Neural progenitor cell (in vitro differentiated cells): ENCODE measurements at regions not wholly inside any gene's neighbourhood (a gene's known extent, or its start where the extent isn't known, plus 50 kb on each side); places are given as distances from the start of the nearest gene placed in this dataset.
A peak's percentile ranks its signal among the peaks of the same experiment; 100 is the strongest.

ENCODE experiments used
- DNase-seq: peaks from one replicate; pipeline ENCODE4 v3.0.0-alpha.2; 2016; ENCODE audit warnings: low spot score
- H2AFZ ChIP-seq: fragments of 200-600 bp; sonication (generic); replicated peaks from 2 replicates; pipeline ENCODE4 v1.6.1; 2016; ENCODE audit warnings: antibody characterized with exemption
- H3F3A ChIP-seq: fragments of 200-600 bp; sonication (generic); 2 replicates; pipeline ENCODE4 v1.6.1; 2016; ENCODE audit warnings: antibody characterized with exemption, low read depth
- H3K27ac ChIP-seq: fragments of 200-600 bp; sonication (generic); 2 replicates; pipeline ENCODE4 v1.5.1; 2016; ENCODE audit warnings: mild to moderate bottlenecking
- H3K27me3 ChIP-seq: fragments of 200-600 bp; sonication (generic); 2 replicates; pipeline ENCODE4 v1.6.1; 2016; ENCODE audit warnings: mild to moderate bottlenecking, moderate library complexity
- H3K36me3 ChIP-seq: fragments of 200-600 bp; sonication (generic); 2 replicates; pipeline ENCODE4 v1.5.1; 2016
- H3K4me1 ChIP-seq: fragments of 200-600 bp; sonication (generic); 2 replicates; pipeline ENCODE4 v1.6.1; 2016; ENCODE audit warnings: mixed run types
- H3K4me2 ChIP-seq: fragments of 200-600 bp; sonication (generic); 2 replicates; pipeline ENCODE4 v1.6.1; 2016
- H3K4me3 ChIP-seq: fragments of 200-600 bp; sonication (generic); 2 replicates; pipeline ENCODE4 v1.5.1; 2016
- H3K79me2 ChIP-seq: fragments of 200-600 bp; sonication (generic); 2 replicates; pipeline ENCODE4 v1.6.1; 2016; ENCODE audit warnings: low read depth
- H3K9ac ChIP-seq: fragments of 200-600 bp; sonication (generic); 2 replicates; pipeline ENCODE4 v1.6.1; 2016
- H3K9me3 ChIP-seq: fragments of 200-600 bp; sonication (generic); 2 replicates; pipeline ENCODE4 v1.5.1; 2016; ENCODE audit warnings: low read depth
- H4K20me1 ChIP-seq: fragments of 200-600 bp; sonication (generic); 2 replicates; pipeline ENCODE4 v1.6.1; 2016; ENCODE audit warnings: low read depth
- H3K27ac Mint-ChIP-seq: 3 replicates; pipeline ENCODE4 v1.8.0; 2021; ENCODE audit warnings: mixed read lengths
- H3K27me3 Mint-ChIP-seq: 2 replicates; pipeline ENCODE4 v1.8.0; 2022; ENCODE audit warnings: low read depth, mild to moderate bottlenecking, inconsistent platforms, moderate library complexity, mixed read lengths; ENCODE audit not compliant: insufficient read depth
- H3K36me3 Mint-ChIP-seq: 3 replicates; pipeline ENCODE4 v1.8.0; 2021; ENCODE audit warnings: mixed read lengths
- H3K4me1 Mint-ChIP-seq: 3 replicates; pipeline ENCODE4 v1.8.0; 2021; ENCODE audit warnings: mixed read lengths
- H3K4me3 Mint-ChIP-seq: 3 replicates; pipeline ENCODE4 v1.8.0; 2021; ENCODE audit warnings: mild to moderate bottlenecking, moderate library complexity, mixed read lengths
- H3K9me3 Mint-ChIP-seq: 3 replicates; pipeline ENCODE4 v1.8.0; 2020; ENCODE audit warnings: mixed read lengths
- EZH2 ChIP-seq: fragments of 200-600 bp; sonication (generic); IDR thresholded peaks from 2 replicates; pipeline ENCODE4 v1.6.1; 2017; ENCODE audit warnings: antibody characterized with exemption, mild to moderate bottlenecking, moderate library complexity
- EZH2phosphoT487 ChIP-seq: fragments of 200-600 bp; sonication (generic); IDR thresholded peaks from 2 replicates; pipeline ENCODE4 v1.6.1; 2017; ENCODE audit warnings: antibody characterized with exemption
- TF ChIP-seq, protein P1 (sequence below): fragments of 200-600 bp; sonication (generic); IDR thresholded peaks from 2 replicates; pipeline ENCODE4 v1.5.1; 2017; ENCODE audit warnings: antibody characterized with exemption, mild to moderate bottlenecking

DNA sequence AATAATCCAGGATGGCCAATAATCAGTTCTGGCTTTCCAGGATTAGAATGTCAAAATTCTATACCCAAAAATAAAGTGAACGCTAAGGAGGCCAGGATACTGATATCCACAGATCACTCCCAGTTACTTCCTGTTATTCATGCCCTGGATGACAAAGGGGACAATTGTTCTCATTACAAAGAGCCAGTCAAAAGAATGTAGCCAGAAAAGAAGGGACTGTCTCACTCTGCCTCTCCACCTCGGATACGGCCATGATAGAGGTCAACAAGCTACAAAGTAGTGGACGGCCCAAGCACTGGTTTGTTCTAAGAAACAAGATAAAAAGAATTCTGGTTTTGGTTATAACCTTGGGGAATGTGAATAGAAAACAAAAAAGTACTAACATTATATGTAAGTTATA is 116.1 kb upstream of the ATF7IP start:
- DNase-seq, result peak; percentile 53
- Histone ChIP-seq H3K4me1 (peaks cover 7% of the 10 kb centered on the region), H3K36me3 (no peaks in the 10 kb centered on the region), H3K4me3 (no peak overlapping the region), H3K9me3 (peaks cover 3% of the 10 kb centered on the region), H3K27me3 (no peaks in the 10 kb centered on the region), H3K4me2 (no peak overlapping the region), H3K9ac (no peak overlapping the region), H3F3A (peaks cover 8% of the 10 kb centered on the region), H2AFZ (no peak overlapping the region), H3K79me2 (no peaks in the 10 kb centered on the region), H3K27ac (no peak overlapping the region), H4K20me1 (no peaks in the 10 kb centered on the region)
- TF ChIP-seq, protein P1, sequence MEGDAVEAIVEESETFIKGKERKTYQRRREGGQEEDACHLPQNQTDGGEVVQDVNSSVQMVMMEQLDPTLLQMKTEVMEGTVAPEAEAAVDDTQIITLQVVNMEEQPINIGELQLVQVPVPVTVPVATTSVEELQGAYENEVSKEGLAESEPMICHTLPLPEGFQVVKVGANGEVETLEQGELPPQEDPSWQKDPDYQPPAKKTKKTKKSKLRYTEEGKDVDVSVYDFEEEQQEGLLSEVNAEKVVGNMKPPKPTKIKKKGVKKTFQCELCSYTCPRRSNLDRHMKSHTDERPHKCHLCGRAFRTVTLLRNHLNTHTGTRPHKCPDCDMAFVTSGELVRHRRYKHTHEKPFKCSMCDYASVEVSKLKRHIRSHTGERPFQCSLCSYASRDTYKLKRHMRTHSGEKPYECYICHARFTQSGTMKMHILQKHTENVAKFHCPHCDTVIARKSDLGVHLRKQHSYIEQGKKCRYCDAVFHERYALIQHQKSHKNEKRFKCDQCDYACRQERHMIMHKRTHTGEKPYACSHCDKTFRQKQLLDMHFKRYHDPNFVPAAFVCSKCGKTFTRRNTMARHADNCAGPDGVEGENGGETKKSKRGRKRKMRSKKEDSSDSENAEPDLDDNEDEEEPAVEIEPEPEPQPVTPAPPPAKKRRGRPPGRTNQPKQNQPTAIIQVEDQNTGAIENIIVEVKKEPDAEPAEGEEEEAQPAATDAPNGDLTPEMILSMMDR, result no peak
- TF ChIP-seq EZH2, result no peak
- TF ChIP-seq EZH2phosphoT487, result no peak
- no peak overlapping the region for H3K4me3 Mint-ChIP-seq
- H3K36me3 Mint-ChIP-seq, result peaks cover 3% of the 10 kb centered on the region
- H3K4me1 Mint-ChIP-seq, result no peaks in the 10 kb centered on the region
- H3K27me3 Mint-ChIP-seq, result no peaks in the 10 kb centered on the region
- no peak overlapping the region for H3K27ac Mint-ChIP-seq
- peaks cover 12% of the 10 kb centered on the region for H3K9me3 Mint-ChIP-seq

- peaks cover 14% of the 10 kb centered on the region for H3K4me1 Mint-ChIP-seq
These were observed 112.8 kb upstream of the ATF7IP start for GRCh38 chr12:14252697-14253096.

GRCh38 chr12:14253496-14253895 is 112.0 kb upstream of the ATF7IP start:
- Histone ChIP-seq H3K79me2 (no peaks in the 10 kb centered on the region), H3K27me3 (no peaks in the 10 kb centered on the region), H3K4me1 (peaks cover 14% of the 10 kb centered on the region), H3K4me2 (no peak overlapping the region), H3K9ac (no peak overlapping the region), H3K27ac (no peak overlapping the region), H4K20me1 (no peaks in the 10 kb centered on the region), H2AFZ (no peak overlapping the region), H3K4me3 (no peak overlapping the region), H3K36me3 (no peaks in the 10 kb centered on the region), H3F3A (peaks cover 34% of the 10 kb centered on the region), H3K9me3 (peaks cover 3% of the 10 kb centered on the region)
- Mint-ChIP-seq H3K4me3 (no peak overlapping the region), H3K27me3 (peaks cover 2% of the 10 kb centered on the region), H3K9me3 (peaks cover 49% of the 10 kb centered on the region), H3K36me3 (peaks cover 27% of the 10 kb centered on the region), H3K27ac (no peak overlapping the region), H3K4me1 (peaks cover 22% of the 10 kb centered on the region)
- TF ChIP-seq EZH2 (no peak), EZH2phosphoT487 (no peak)
- TF ChIP-seq, protein P1, result no peak
- DNase-seq, result no peak

More at GRCh38 chr12:14252697-14253096, 112.8 kb upstream of the ATF7IP start:
- no peaks in the 10 kb centered on the region for H3K79me2 ChIP-seq
- H3F3A ChIP-seq, result peaks cover 26% of the 10 kb centered on the region
- no peak overlapping the region for H3K27ac ChIP-seq
- H3K4me1 ChIP-seq, result peaks cover 14% of the 10 kb centered on the region
- H3K4me3 ChIP-seq, result no peak overlapping the region
- no peak for TF ChIP-seq EZH2
- no peak for TF ChIP-seq EZH2phosphoT487
- TF ChIP-seq, protein P1, result no peak
- H3K27me3 ChIP-seq, result no peaks in the 10 kb centered on the region
- DNase-seq, result no peak
- peaks cover 3% of the 10 kb centered on the region for H3K9me3 ChIP-seq
- no peak overlapping the region for H2AFZ ChIP-seq
- peaks cover 21% of the 10 kb centered on the region for H3K36me3 Mint-ChIP-seq
- H3K4me3 Mint-ChIP-seq, result no peak overlapping the region
- no peaks in the 10 kb centered on the region for H3K36me3 ChIP-seq
- no peaks in the 10 kb centered on the region for H4K20me1 ChIP-seq
- H3K27ac Mint-ChIP-seq, result no peak overlapping the region
- no peak overlapping the region for H3K9ac ChIP-seq
- peaks cover 41% of the 10 kb centered on the region for H3K9me3 Mint-ChIP-seq
- H3K4me2 ChIP-seq, result no peak overlapping the region
- H3K27me3 Mint-ChIP-seq, result peaks cover 2% of the 10 kb centered on the region
